Osteocyte (in vitro differentiated cells): ENCODE measurements at regions not wholly inside any gene's neighbourhood (a gene's known extent, or its start where the extent isn't known, plus 50 kb on each side); places are given as distances from the start of the nearest gene placed in this dataset.
"Not testable (repeated sequence)": the region's sequence is repeated elsewhere in the genome, so short reads cannot be mapped to it uniquely, and the experiment has no call there.

ENCODE experiments used
- DNase-seq: peaks from one replicate; pipeline ENCODE4 v3.0.0; 2021; ENCODE audit warnings: mixed read lengths; ENCODE audit not compliant: unreplicated experiment; ENCODE audit errors: extremely low spot score
- H3K27ac Mint-ChIP-seq: one replicate; pipeline ENCODE4 v1.8.0; 2021; ENCODE audit warnings: mild to moderate bottlenecking, mixed read lengths; ENCODE audit not compliant: unreplicated experiment
- H3K27me3 Mint-ChIP-seq: one replicate; pipeline ENCODE4 v1.8.0; 2021; ENCODE audit warnings: mixed read lengths; ENCODE audit not compliant: unreplicated experiment
- H3K36me3 Mint-ChIP-seq: one replicate; pipeline ENCODE4 v1.8.0; 2021; ENCODE audit warnings: mixed read lengths; ENCODE audit not compliant: unreplicated experiment
- H3K4me1 Mint-ChIP-seq: one replicate; pipeline ENCODE4 v1.8.0; 2021; ENCODE audit warnings: mixed read lengths; ENCODE audit not compliant: unreplicated experiment
- H3K4me3 Mint-ChIP-seq: one replicate; pipeline ENCODE4 v1.8.0; 2021; ENCODE audit warnings: mild to moderate bottlenecking, moderate library complexity, mixed read lengths; ENCODE audit not compliant: unreplicated experiment
- H3K9me3 Mint-ChIP-seq: one replicate; pipeline ENCODE4 v1.8.0; 2021; ENCODE audit warnings: mixed read lengths; ENCODE audit not compliant: unreplicated experiment

DNA sequence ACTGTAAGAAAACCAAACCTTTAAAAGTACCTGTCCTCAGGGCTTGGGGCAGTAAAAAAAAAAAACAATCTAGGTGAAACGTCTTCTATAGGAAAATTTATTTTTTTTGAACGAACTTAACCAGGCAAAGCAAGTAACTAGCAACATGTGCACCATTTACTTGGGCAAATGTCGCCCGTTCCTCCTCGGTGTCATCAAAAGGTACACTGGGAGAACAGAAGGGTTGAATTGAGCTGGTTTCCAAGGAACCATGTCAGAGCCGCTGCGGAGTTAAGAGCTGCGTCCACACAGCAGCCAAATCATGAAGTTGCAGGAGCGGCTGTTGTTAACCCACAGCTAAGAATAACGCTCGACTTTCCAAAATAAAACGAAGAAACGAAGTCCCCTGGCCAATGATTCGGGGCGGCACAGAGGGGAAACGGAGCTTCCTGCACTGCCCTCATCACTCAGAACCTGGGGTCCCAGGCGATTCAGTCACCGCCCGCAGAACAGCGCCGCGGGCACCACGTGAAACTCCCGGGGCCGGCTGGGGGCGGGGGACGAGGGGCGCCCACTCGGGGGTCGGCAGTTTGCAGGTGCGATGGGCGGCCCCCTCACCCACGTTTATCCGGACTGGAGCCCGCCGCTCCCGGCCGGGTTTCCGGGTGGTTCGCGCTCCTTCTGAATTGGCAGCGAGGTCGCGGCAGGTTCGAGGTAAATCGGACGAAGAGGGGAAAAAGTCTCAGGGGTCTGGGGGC lies 53.6 kb upstream of the PLGLB1 start:
- peak overlapping the region; percentile 69 for H3K4me3 Mint-ChIP-seq
- not testable (repeated sequence) for DNase-seq, H3K27ac Mint-ChIP-seq, H3K27me3 Mint-ChIP-seq, H3K36me3 Mint-ChIP-seq, H3K4me1 Mint-ChIP-seq, H3K9me3 Mint-ChIP-seq

DNA sequence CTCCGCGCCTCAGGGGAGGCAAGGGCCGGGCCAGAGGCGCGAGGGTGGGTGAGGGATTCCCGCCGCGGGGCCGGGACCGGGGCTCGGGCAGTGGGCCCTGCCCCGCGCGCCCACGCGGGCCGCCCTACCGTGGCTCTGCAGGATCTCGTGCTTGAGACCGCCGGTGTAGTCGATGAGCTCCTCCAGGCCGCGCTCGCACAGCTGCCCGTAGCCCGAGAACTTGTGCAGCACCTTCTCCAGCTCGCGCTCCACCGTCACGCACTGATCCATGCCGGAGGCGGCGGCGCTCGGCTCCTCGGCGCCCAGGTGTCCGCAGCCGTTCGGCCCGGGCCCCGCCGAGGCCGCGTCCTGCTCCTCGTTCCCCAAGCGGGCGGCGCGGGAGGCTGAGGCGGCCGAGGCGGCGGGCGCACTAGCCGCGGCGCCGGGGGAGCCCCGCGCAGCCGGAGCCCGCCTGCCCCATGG lies 54.2 kb upstream of the PLGLB1 start:
- not testable (repeated sequence) for H3K4me1 Mint-ChIP-seq, H3K27me3 Mint-ChIP-seq, H3K36me3 Mint-ChIP-seq, H3K9me3 Mint-ChIP-seq, H3K27ac Mint-ChIP-seq
- DNase-seq = peak; percentile 86
- peak overlapping the region; percentile 69 for H3K4me3 Mint-ChIP-seq

- peak overlapping the region; percentile 98 for H3K27ac Mint-ChIP-seq
- not testable (repeated sequence) for H3K36me3 Mint-ChIP-seq, H3K4me1 Mint-ChIP-seq, H3K27me3 Mint-ChIP-seq, H3K9me3 Mint-ChIP-seq
- H3K4me3 Mint-ChIP-seq = peak overlapping the region; percentile 86
- peak; percentile 97 for DNase-seq
Measured at GRCh38 chr2:87076253-87077123, 54.8 kb upstream of the PLGLB1 start.

GRCh38 chr2:87077124-87077446 lies 55.4 kb upstream of the PLGLB1 start:
- H3K9me3 Mint-ChIP-seq, DNase-seq, H3K4me1 Mint-ChIP-seq, H3K27me3 Mint-ChIP-seq, H3K36me3 Mint-ChIP-seq: not testable (repeated sequence)
- H3K27ac Mint-ChIP-seq = peak overlapping the region; percentile 98
- peak overlapping the region; percentile 86 for H3K4me3 Mint-ChIP-seq

- H3K27me3 Mint-ChIP-seq, H3K36me3 Mint-ChIP-seq, DNase-seq, H3K9me3 Mint-ChIP-seq, H3K4me3 Mint-ChIP-seq, H3K27ac Mint-ChIP-seq, H3K4me1 Mint-ChIP-seq: not testable (repeated sequence)
Measured at GRCh38 chr2:87081727-87082126, 60.1 kb upstream of the PLGLB1 start.

DNA sequence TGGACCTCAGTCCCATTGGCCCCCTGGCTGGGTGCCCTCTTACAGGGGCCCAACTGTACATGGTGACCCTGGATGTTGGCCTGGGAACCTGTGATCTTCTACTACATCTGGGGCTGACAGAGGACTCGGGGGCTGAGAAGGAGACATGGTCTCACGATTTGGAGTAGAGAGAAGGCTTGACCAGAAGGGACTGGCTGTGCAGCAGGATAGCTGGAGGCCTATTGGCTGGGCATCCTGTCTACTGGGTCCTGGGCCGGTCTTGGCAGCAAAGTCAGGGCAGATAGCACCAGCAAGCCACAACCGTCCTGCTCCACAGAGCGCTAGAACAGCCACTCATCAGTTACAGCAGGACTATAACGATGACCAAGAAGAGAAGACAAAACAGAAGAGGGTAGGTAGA lies 66.4 kb upstream of the PLGLB1 start:
- not testable (repeated sequence) for H3K4me1 Mint-ChIP-seq, H3K36me3 Mint-ChIP-seq, H3K27ac Mint-ChIP-seq, DNase-seq, H3K4me3 Mint-ChIP-seq, H3K9me3 Mint-ChIP-seq
- H3K27me3 Mint-ChIP-seq = peaks cover 10% of the 10 kb centered on the region

GRCh38 chr2:87089401-87089800 lies 67.8 kb upstream of the PLGLB1 start:
- not testable (repeated sequence) for H3K27me3 Mint-ChIP-seq, H3K27ac Mint-ChIP-seq, DNase-seq, H3K36me3 Mint-ChIP-seq, H3K9me3 Mint-ChIP-seq, H3K4me3 Mint-ChIP-seq, H3K4me1 Mint-ChIP-seq

GRCh38 chr2:87093252-87093651 lies 71.6 kb upstream of the PLGLB1 start:
- H3K9me3 Mint-ChIP-seq, DNase-seq, H3K27me3 Mint-ChIP-seq, H3K4me3 Mint-ChIP-seq, H3K36me3 Mint-ChIP-seq, H3K27ac Mint-ChIP-seq, H3K4me1 Mint-ChIP-seq: not testable (repeated sequence)

- DNase-seq, H3K4me3 Mint-ChIP-seq, H3K9me3 Mint-ChIP-seq, H3K4me1 Mint-ChIP-seq, H3K27me3 Mint-ChIP-seq, H3K36me3 Mint-ChIP-seq, H3K27ac Mint-ChIP-seq: not testable (repeated sequence)
Measured at GRCh38 chr2:87093937-87094529, 72.4 kb upstream of the PLGLB1 start.

DNA sequence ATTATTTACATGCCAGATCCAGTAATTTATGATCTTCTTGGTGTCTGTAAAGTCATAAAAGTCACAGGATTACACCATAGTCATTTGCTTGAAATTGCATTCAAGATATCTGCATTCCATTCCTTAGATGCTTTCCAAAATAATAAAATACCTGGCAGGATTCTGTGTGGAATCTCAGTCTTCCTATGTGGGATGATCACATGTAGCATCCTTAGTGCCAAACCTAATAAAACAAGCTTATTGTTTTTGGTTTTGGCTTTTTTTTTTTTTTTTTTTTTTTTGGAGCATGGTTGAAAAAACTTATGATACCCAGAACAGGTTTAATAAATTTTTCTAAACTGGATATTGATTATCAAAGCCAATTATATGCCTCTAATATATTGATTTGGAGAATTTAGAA lies 74.2 kb upstream of the PLGLB1 start:
- H3K4me1 Mint-ChIP-seq, H3K9me3 Mint-ChIP-seq, H3K4me3 Mint-ChIP-seq, DNase-seq, H3K27ac Mint-ChIP-seq, H3K36me3 Mint-ChIP-seq, H3K27me3 Mint-ChIP-seq: not testable (repeated sequence)

GRCh38 chr2:87128761-87129553 lies 107.3 kb upstream of the PLGLB1 start:
- not testable (repeated sequence) for H3K27me3 Mint-ChIP-seq, H3K9me3 Mint-ChIP-seq, DNase-seq, H3K27ac Mint-ChIP-seq, H3K4me3 Mint-ChIP-seq, H3K4me1 Mint-ChIP-seq, H3K36me3 Mint-ChIP-seq
